Mesenchymal stem cell (in vitro differentiated cells and primary cell): ENCODE measurements at regions not wholly inside any gene's neighbourhood (a gene's known extent, or its start where the extent isn't known, plus 50 kb on each side); places are given as distances from the start of the nearest gene placed in this dataset.

Experiments
- DNase-seq: peaks from one replicate; pipeline ENCODE4 v3.0.0-alpha.2; 2013
- H2AFZ ChIP-seq: one replicate; pipeline ENCODE4 v1.6.1; 2013; ENCODE audit warnings: low read depth, mild to moderate bottlenecking, control low read depth, inconsistent platforms, low read length, moderate library complexity
- H2AK5ac ChIP-seq: 2 replicates; pipeline ENCODE4 v1.6.1; 2013; ENCODE audit warnings: low read length, moderate library complexity, mild to moderate bottlenecking, inconsistent platforms; ENCODE audit not compliant: severe bottlenecking
- H2BK120ac ChIP-seq: one replicate; pipeline ENCODE4 v1.6.1; 2013; ENCODE audit warnings: low read depth, mild to moderate bottlenecking, inconsistent platforms, low read length, moderate library complexity
- H2BK12ac ChIP-seq, 2 experiments: one replicate each; pipeline ENCODE4 v1.6.1; 2013; ENCODE audit warnings: inconsistent platforms in 2 of 2, low read length in 2 of 2, mild to moderate bottlenecking in 2 of 2, moderate library complexity in 2 of 2, control low read depth in 1 of 2
- H2BK15ac ChIP-seq: one replicate; pipeline ENCODE4 v1.6.1; 2013; ENCODE audit warnings: mild to moderate bottlenecking, low read depth, inconsistent platforms; ENCODE audit not compliant: poor library complexity, severe bottlenecking
- H2BK5ac ChIP-seq: 2 replicates; pipeline ENCODE4 v1.6.1; 2013; ENCODE audit warnings: low read depth, mild to moderate bottlenecking, low read length, control low read depth, inconsistent platforms; ENCODE audit not compliant: poor library complexity, severe bottlenecking
- H3K14ac ChIP-seq, 2 experiments: one replicate each; pipeline ENCODE4 v1.6.1; 2013; ENCODE audit warnings: inconsistent platforms in 2 of 2, low read length in 2 of 2, control low read depth in 1 of 2, mild to moderate bottlenecking in 1 of 2, moderate library complexity in 1 of 2
- H3K18ac ChIP-seq, 2 experiments: one replicate each; pipeline ENCODE4 v1.6.1; 2013; ENCODE audit warnings: inconsistent platforms in 2 of 2, low read length in 2 of 2, control low read depth in 1 of 2, low read depth in 1 of 2, mild to moderate bottlenecking in 1 of 2
- H3K23ac ChIP-seq, 2 experiments: one replicate each; pipeline ENCODE4 v1.6.1; 2013; ENCODE audit warnings: inconsistent platforms in 2 of 2, low read length in 2 of 2, mild to moderate bottlenecking in 2 of 2, moderate library complexity in 2 of 2, control low read depth in 1 of 2
- H3K27ac ChIP-seq: 2 replicates; pipeline ENCODE4 v1.5.1; 2013; ENCODE audit warnings: mild to moderate bottlenecking, moderate library complexity, low read length, control low read depth, inconsistent platforms; ENCODE audit not compliant: poor library complexity, severe bottlenecking
- H3K27me3 ChIP-seq, 2 experiments: 2 replicates each; pipeline versions ENCODE4 v1.6.1 to v1.7.0; 2013; ENCODE audit warnings: low read length in 2 of 2, mild to moderate bottlenecking in 2 of 2, moderate library complexity in 2 of 2, control low read depth in 1 of 2, inconsistent platforms in 1 of 2; ENCODE audit not compliant: control insufficient read depth in 1 of 2, insufficient read depth in 1 of 2
- H3K36me3 ChIP-seq, 2 experiments: 2 replicates each; pipeline versions ENCODE4 v1.6.1 to v1.7.0; 2013; ENCODE audit warnings: low read length in 2 of 2, control low read depth in 1 of 2, inconsistent platforms in 1 of 2, low read depth in 1 of 2, mild to moderate bottlenecking in 1 of 2; ENCODE audit not compliant: insufficient read depth in 2 of 2, control insufficient read depth in 1 of 2
- H3K4ac ChIP-seq, 2 experiments: one replicate each; pipeline ENCODE4 v1.6.1; 2013; ENCODE audit warnings: inconsistent platforms in 2 of 2, low read length in 2 of 2, mild to moderate bottlenecking in 2 of 2, moderate library complexity in 2 of 2, control low read depth in 1 of 2, low read depth in 1 of 2
- H3K4me1 ChIP-seq: 2 replicates; pipeline ENCODE4 v1.6.1; 2013; ENCODE audit warnings: low read depth, low read length, control low read depth; ENCODE audit not compliant: control insufficient read depth, insufficient read depth
- H3K4me2 ChIP-seq: 2 replicates; pipeline ENCODE4 v1.6.1; 2013; ENCODE audit warnings: low read length, mild to moderate bottlenecking, inconsistent platforms; ENCODE audit not compliant: poor library complexity, severe bottlenecking
- H3K4me3 ChIP-seq, 2 experiments: 2 replicates each; pipeline versions ENCODE4 v1.5.1 to v1.7.0; 2013; ENCODE audit warnings: low read length in 2 of 2, mild to moderate bottlenecking in 2 of 2, control low read depth in 1 of 2, low read depth in 1 of 2; ENCODE audit not compliant: insufficient read depth in 1 of 2
- H3K79me1 ChIP-seq: replicated peaks from 2 replicates; pipeline ENCODE4 v1.6.1; 2013; ENCODE audit warnings: mild to moderate bottlenecking, control low read depth, low read length, inconsistent platforms; ENCODE audit not compliant: poor library complexity, severe bottlenecking
- H3K9ac ChIP-seq: 2 replicates; pipeline ENCODE4 v1.7.0; 2013; ENCODE audit warnings: mild to moderate bottlenecking, low read length, moderate library complexity
- H3K9me3 ChIP-seq: 2 replicates; pipeline ENCODE4 v1.7.0; 2013; ENCODE audit warnings: mild to moderate bottlenecking, low read length; ENCODE audit not compliant: control insufficient read depth
- H4K8ac ChIP-seq: one replicate; pipeline ENCODE4 v1.6.1; 2013; ENCODE audit warnings: inconsistent platforms, mild to moderate bottlenecking, low read length, moderate library complexity
- H4K91ac ChIP-seq: one replicate; pipeline ENCODE4 v1.6.1; 2013; ENCODE audit warnings: mild to moderate bottlenecking, low read length, inconsistent platforms
- WGBS: methylation state at CpG from one replicate; pipeline ENCODE4 v1.1.7; 2013; ENCODE audit warnings: mixed read lengths; 5-methylcytosine and 5-hydroxymethylcytosine counted together

GRCh38 chr9:20012232-20012631 is 223.4 kb upstream of the SLC24A2 start:
- Histone ChIP-seq H3K27me3 (peaks cover 0 to 12% of the 10 kb centered on the region in 2 experiments), H3K27ac (no peak overlapping the region), H2BK120ac (no peak overlapping the region), H3K23ac (no peak overlapping the region), H3K18ac (no peak overlapping the region), H2AK5ac (no peak overlapping the region), H3K9me3 (peaks cover 10% of the 10 kb centered on the region), H3K4me3 (no peak overlapping the region), H2AFZ (no peak overlapping the region), H3K14ac (no peak overlapping the region), H2BK15ac (no peak overlapping the region), H3K36me3 (no peaks in the 10 kb centered on the region), H3K9ac (no peak overlapping the region), H4K8ac (no peak overlapping the region), H3K4ac (no peak overlapping the region), H4K91ac (no peak overlapping the region), H3K4me2 (no peak overlapping the region), H3K79me1 (no peaks in the 10 kb centered on the region), H2BK5ac (no peak overlapping the region), H2BK12ac (no peak overlapping the region), H3K4me1 (no peaks in the 10 kb centered on the region)
- no peak for DNase-seq
- 100% methylated on average over 1 of the region's 3 CpGs for WGBS

GRCh38 chr9:20009606-20010005 is 220.8 kb upstream of the SLC24A2 start:
- H4K8ac ChIP-seq = no peak overlapping the region
- WGBS = 96% methylated on average over 2 of the region's 2 CpGs
- H3K79me1 ChIP-seq = no peaks in the 10 kb centered on the region
- H3K27ac ChIP-seq = no peak overlapping the region
- H3K27me3 ChIP-seq = peaks cover 0 to 12% of the 10 kb centered on the region in 2 experiments
- peak overlapping the region in 1 of 2 experiments; percentile 14 for H3K18ac ChIP-seq
- no peak overlapping the region for H4K91ac ChIP-seq
- no peak overlapping the region for H3K23ac ChIP-seq
- H3K9ac ChIP-seq = no peak overlapping the region
- H3K4me3 ChIP-seq = no peak overlapping the region
- no peak overlapping the region for H2BK12ac ChIP-seq
- no peak overlapping the region for H2AFZ ChIP-seq
- H3K14ac ChIP-seq = no peak overlapping the region
- H3K4me1 ChIP-seq = no peaks in the 10 kb centered on the region
- H3K36me3 ChIP-seq = no peaks in the 10 kb centered on the region
- H3K4ac ChIP-seq = no peak overlapping the region
- no peak for DNase-seq
- H2BK120ac ChIP-seq = no peak overlapping the region
- H3K4me2 ChIP-seq = no peak overlapping the region
- H2BK5ac ChIP-seq = no peak overlapping the region
- H2BK15ac ChIP-seq = no peak overlapping the region
- no peak overlapping the region for H2AK5ac ChIP-seq
- peaks cover 10% of the 10 kb centered on the region for H3K9me3 ChIP-seq

- H2BK5ac ChIP-seq = no peak overlapping the region
- H3K4me1 ChIP-seq = peaks cover 5% of the 10 kb centered on the region
- no peaks in the 10 kb centered on the region for H3K79me1 ChIP-seq
- H3K36me3 ChIP-seq = no peaks in the 10 kb centered on the region
- H3K23ac ChIP-seq = no peak overlapping the region
- no peak overlapping the region for H4K8ac ChIP-seq
- WGBS = 90% methylated on average over 2 of the region's 2 CpGs
- H3K4me3 ChIP-seq = no peak overlapping the region
- H3K9me3 ChIP-seq = no peaks in the 10 kb centered on the region
- H2AK5ac ChIP-seq = no peak overlapping the region
- H3K14ac ChIP-seq = no peak overlapping the region
- H4K91ac ChIP-seq = no peak overlapping the region
- no peak overlapping the region for H3K9ac ChIP-seq
- H2AFZ ChIP-seq = no peak overlapping the region
- H2BK15ac ChIP-seq = no peak overlapping the region
- H2BK12ac ChIP-seq = no peak overlapping the region
- no peak overlapping the region for H3K4me2 ChIP-seq
- no peak overlapping the region for H2BK120ac ChIP-seq
- H3K27me3 ChIP-seq = peaks cover 0 to 12% of the 10 kb centered on the region in 2 experiments
- no peak for DNase-seq
- H3K18ac ChIP-seq = no peak overlapping the region
- H3K27ac ChIP-seq = no peak overlapping the region
- no peak overlapping the region for H3K4ac ChIP-seq
Measured at GRCh38 chr9:20002011-20002410, 213.2 kb upstream of the SLC24A2 start.

- H3K79me1 ChIP-seq = no peaks in the 10 kb centered on the region
- H3K4ac ChIP-seq = peak overlapping the region in 1 of 2 experiments; percentile 6
- no peak overlapping the region for H2BK15ac ChIP-seq
- no peaks in the 10 kb centered on the region for H3K9me3 ChIP-seq
- no peak overlapping the region for H2AK5ac ChIP-seq
- no peak overlapping the region for H2BK5ac ChIP-seq
- no peak overlapping the region for H3K4me2 ChIP-seq
- H3K14ac ChIP-seq = no peak overlapping the region
- peak overlapping the region; percentile 54 for H2BK120ac ChIP-seq
- peak overlapping the region in 1 of 2 experiments; percentile 45 for H3K18ac ChIP-seq
- no peak overlapping the region for H3K9ac ChIP-seq
- no peak overlapping the region for H3K23ac ChIP-seq
- H4K91ac ChIP-seq = no peak overlapping the region
- peak overlapping the region; percentile 78 for H4K8ac ChIP-seq
- peaks cover 5% of the 10 kb centered on the region for H3K4me1 ChIP-seq
- no peak overlapping the region for H2AFZ ChIP-seq
- no peak overlapping the region for H3K4me3 ChIP-seq
- 63% methylated on average over 4 of the region's 5 CpGs for WGBS
- peak overlapping the region in 1 of 2 experiments; percentile 6 for H2BK12ac ChIP-seq
- H3K27me3 ChIP-seq = peaks cover 0 to 13% of the 10 kb centered on the region in 2 experiments
- no peak for DNase-seq
- no peak overlapping the region for H3K27ac ChIP-seq
- H3K36me3 ChIP-seq = no peaks in the 10 kb centered on the region
Measured at GRCh38 chr9:20001058-20001457, 212.2 kb upstream of the SLC24A2 start.
